ENCODE measurements at regions not wholly inside any gene's neighbourhood (a gene's known extent, or its start where the extent isn't known, plus 50 kb on each side); places are given as distances from the start of the nearest gene placed in this dataset.

DNA sequence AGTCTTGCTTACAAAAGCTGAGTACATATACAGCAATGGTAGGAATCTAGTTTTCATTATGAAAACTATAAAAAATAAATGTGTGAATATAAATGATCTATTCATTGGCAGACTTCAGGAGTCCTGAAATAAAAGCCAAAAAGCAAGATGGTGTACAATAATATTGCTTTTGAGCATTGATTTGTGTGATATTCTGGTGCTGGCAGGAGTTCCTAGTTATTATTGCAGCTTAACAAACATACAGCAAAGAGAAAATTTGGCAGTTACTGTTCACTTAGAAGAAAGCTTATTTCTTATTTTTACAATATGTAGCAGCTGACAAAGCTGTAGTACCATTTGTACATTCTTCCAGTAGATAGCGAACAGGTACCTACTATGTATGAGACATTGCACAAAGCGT is 1518.9 kb upstream of the TENM4 start:
- no peaks in the 10 kb centered on the region for H4K20me1 ChIP-seq (ENCODE audit: control insufficient read depth, insufficient read depth, insufficient read length)
- no peak overlapping the region for H3K4ac ChIP-seq (ENCODE audit: low read depth, low read length)
- H2AFZ ChIP-seq (ENCODE audit: low read length): no peak overlapping the region
- no peaks in the 10 kb centered on the region for H3K36me3 Mint-ChIP-seq (ENCODE audit: insufficient read depth in 1 of 3, low read depth in 3 of 3)
- no peak overlapping the region for H3K14ac ChIP-seq (ENCODE audit: insufficient read depth, low read length)
- TF ChIP-seq, protein P1, sequence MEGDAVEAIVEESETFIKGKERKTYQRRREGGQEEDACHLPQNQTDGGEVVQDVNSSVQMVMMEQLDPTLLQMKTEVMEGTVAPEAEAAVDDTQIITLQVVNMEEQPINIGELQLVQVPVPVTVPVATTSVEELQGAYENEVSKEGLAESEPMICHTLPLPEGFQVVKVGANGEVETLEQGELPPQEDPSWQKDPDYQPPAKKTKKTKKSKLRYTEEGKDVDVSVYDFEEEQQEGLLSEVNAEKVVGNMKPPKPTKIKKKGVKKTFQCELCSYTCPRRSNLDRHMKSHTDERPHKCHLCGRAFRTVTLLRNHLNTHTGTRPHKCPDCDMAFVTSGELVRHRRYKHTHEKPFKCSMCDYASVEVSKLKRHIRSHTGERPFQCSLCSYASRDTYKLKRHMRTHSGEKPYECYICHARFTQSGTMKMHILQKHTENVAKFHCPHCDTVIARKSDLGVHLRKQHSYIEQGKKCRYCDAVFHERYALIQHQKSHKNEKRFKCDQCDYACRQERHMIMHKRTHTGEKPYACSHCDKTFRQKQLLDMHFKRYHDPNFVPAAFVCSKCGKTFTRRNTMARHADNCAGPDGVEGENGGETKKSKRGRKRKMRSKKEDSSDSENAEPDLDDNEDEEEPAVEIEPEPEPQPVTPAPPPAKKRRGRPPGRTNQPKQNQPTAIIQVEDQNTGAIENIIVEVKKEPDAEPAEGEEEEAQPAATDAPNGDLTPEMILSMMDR (conservative IDR thresholded peaks at IDR 0.05): no peak
- H3T11ph ChIP-seq (ENCODE audit: low read length): no peak overlapping the region
- H4K91ac ChIP-seq (ENCODE audit: insufficient read length, low read depth, low read length): no peak overlapping the region
- no peak overlapping the region for H4K5ac ChIP-seq (ENCODE audit: insufficient read length, low read depth, low read length)
- no peaks in the 10 kb centered on the region for H3K9me3 Mint-ChIP-seq
- no peak for DNase-seq
- H3K27ac ChIP-seq (ENCODE audit: insufficient read length, low read depth, low read length): no peak overlapping the region
- H4K8ac ChIP-seq (replicated peaks; ENCODE audit: insufficient read length, low read depth, low read length): no peak overlapping the region
- H3K79me2 ChIP-seq (ENCODE audit: insufficient read depth, low read length): no peaks in the 10 kb centered on the region
- H2BK20ac ChIP-seq (ENCODE audit: low read depth, low read length, poor library complexity, severe bottlenecking): no peak overlapping the region
- no peak overlapping the region for H3K9ac ChIP-seq (ENCODE audit: extremely low read depth, insufficient read length, low read length)
- H2BK5ac ChIP-seq (ENCODE audit: insufficient read length, low read length): no peak overlapping the region
- no peaks in the 10 kb centered on the region for H3K79me1 ChIP-seq (ENCODE audit: insufficient read depth, low read depth, low read length, poor library complexity, severe bottlenecking)
- no peak overlapping the region for H3K27ac Mint-ChIP-seq
- peaks cover 5 to 7% of the 10 kb centered on the region in 2 experiments; a peak in 2 of 4 replicates for H3K4me1 Mint-ChIP-seq
- WGBS (ENCODE audit: extremely low coverage, insufficient read length, low lambda C conversion rate): no CpG with 5 or more reads among the region's 2 CpGs
- H3K4me3 Mint-ChIP-seq: no peak overlapping the region
- no peak overlapping the region for H2BK12ac ChIP-seq (ENCODE audit: insufficient read length, low read depth, low read length)
- H3K56ac ChIP-seq (ENCODE audit: insufficient read length, low read depth, low read length): no peak overlapping the region
- no peaks in the 10 kb centered on the region for H3K9me3 ChIP-seq (ENCODE audit: control insufficient read depth, low read depth, low read length)
- no peak overlapping the region for H2BK15ac ChIP-seq (ENCODE audit: low read depth, low read length)
- no peaks in the 10 kb centered on the region for H3K23me2 ChIP-seq (ENCODE audit: insufficient read length, low read depth, low read length, poor library complexity, severe bottlenecking)
- no peaks in the 10 kb centered on the region for H3K27me3 Mint-ChIP-seq (ENCODE audit: low read depth)
- no peak overlapping the region for H2AK5ac ChIP-seq (ENCODE audit: insufficient read length, low read length)
- no peaks in the 10 kb centered on the region for H3K27me3 ChIP-seq (ENCODE audit: insufficient read depth, low read length)
- H3K23ac ChIP-seq (ENCODE audit: insufficient read length, low read depth, low read length): no peak overlapping the region
- H3K18ac ChIP-seq (ENCODE audit: insufficient read length, low read depth, low read length): no peak overlapping the region
- no peak overlapping the region for H3K4me2 ChIP-seq (ENCODE audit: insufficient read depth, insufficient read length, low read length)
- H2BK120ac ChIP-seq (ENCODE audit: low read depth, low read length, poor library complexity, severe bottlenecking): no peak overlapping the region
- H3K4me1 ChIP-seq (ENCODE audit: insufficient read depth, low read length): peaks cover 2% of the 10 kb centered on the region; the same call in 1 of the 2 replicates

All from H9 (cell line).